ENCODE measurements at regions not wholly inside any gene's neighbourhood (a gene's known extent, or its start where the extent isn't known, plus 50 kb on each side); places are given as distances from the start of the nearest gene placed in this dataset.

DNA sequence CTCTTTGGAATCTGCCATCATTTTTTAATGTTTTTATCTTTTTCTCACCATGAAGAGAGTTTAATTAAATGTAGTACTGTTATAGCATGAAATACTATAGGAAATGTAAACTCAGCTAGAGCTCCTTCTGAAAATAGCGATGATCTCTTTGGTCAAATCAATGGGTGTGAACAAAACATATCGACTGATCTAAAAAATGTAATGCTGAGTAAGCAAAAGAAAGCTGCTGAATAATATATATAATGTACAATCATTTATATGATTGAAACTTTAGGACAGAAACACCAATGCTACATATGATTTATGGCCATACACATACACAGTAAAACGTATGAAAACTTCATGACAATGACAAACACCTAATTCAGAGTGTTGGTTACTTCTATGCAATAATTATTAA, 150.8 kb upstream of the TUBA3C start:
- no peak for DNase-seq (ENCODE audit: low read depth in 1 of 2, low spot score in 1 of 2)
- Histone ChIP-seq H3K4me3 (replicated peaks; ENCODE audit: insufficient read depth, low read length) (no peak overlapping the region), H3K27ac (replicated peaks) (no peak overlapping the region), H3K27me3 (ENCODE audit: insufficient read depth, poor library complexity, severe bottlenecking) (peaks cover 2% of the 10 kb centered on the region)
- TF ChIP-seq, protein P1, sequence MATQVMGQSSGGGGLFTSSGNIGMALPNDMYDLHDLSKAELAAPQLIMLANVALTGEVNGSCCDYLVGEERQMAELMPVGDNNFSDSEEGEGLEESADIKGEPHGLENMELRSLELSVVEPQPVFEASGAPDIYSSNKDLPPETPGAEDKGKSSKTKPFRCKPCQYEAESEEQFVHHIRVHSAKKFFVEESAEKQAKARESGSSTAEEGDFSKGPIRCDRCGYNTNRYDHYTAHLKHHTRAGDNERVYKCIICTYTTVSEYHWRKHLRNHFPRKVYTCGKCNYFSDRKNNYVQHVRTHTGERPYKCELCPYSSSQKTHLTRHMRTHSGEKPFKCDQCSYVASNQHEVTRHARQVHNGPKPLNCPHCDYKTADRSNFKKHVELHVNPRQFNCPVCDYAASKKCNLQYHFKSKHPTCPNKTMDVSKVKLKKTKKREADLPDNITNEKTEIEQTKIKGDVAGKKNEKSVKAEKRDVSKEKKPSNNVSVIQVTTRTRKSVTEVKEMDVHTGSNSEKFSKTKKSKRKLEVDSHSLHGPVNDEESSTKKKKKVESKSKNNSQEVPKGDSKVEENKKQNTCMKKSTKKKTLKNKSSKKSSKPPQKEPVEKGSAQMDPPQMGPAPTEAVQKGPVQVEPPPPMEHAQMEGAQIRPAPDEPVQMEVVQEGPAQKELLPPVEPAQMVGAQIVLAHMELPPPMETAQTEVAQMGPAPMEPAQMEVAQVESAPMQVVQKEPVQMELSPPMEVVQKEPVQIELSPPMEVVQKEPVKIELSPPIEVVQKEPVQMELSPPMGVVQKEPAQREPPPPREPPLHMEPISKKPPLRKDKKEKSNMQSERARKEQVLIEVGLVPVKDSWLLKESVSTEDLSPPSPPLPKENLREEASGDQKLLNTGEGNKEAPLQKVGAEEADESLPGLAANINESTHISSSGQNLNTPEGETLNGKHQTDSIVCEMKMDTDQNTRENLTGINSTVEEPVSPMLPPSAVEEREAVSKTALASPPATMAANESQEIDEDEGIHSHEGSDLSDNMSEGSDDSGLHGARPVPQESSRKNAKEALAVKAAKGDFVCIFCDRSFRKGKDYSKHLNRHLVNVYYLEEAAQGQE (IDR thresholded peaks at IDR 0.05; ENCODE audit: insufficient replicate concordance, low read depth): no peak
- TF ChIP-seq, protein P2, sequence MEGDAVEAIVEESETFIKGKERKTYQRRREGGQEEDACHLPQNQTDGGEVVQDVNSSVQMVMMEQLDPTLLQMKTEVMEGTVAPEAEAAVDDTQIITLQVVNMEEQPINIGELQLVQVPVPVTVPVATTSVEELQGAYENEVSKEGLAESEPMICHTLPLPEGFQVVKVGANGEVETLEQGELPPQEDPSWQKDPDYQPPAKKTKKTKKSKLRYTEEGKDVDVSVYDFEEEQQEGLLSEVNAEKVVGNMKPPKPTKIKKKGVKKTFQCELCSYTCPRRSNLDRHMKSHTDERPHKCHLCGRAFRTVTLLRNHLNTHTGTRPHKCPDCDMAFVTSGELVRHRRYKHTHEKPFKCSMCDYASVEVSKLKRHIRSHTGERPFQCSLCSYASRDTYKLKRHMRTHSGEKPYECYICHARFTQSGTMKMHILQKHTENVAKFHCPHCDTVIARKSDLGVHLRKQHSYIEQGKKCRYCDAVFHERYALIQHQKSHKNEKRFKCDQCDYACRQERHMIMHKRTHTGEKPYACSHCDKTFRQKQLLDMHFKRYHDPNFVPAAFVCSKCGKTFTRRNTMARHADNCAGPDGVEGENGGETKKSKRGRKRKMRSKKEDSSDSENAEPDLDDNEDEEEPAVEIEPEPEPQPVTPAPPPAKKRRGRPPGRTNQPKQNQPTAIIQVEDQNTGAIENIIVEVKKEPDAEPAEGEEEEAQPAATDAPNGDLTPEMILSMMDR (IDR thresholded peaks at IDR 0.05; ENCODE audit: insufficient read depth, low read length): no peak
- TF ChIP-seq SPI1 (IDR thresholded peaks at IDR 0.05; ENCODE audit: borderline replicate concordance, low read depth) (no peak), GABPA (IDR thresholded peaks at IDR 0.05; ENCODE audit: low read depth) (no peak), POLR2AphosphoS5 (IDR thresholded peaks at IDR 0.05; ENCODE audit: low read depth) (no peak)

- no peak overlapping the region for H3K27ac ChIP-seq (replicated peaks)
- DNase-seq (ENCODE audit: low read depth in 1 of 2, low spot score in 1 of 2): no peak
- no peak for TF ChIP-seq SPI1 (IDR thresholded peaks at IDR 0.05; ENCODE audit: borderline replicate concordance, low read depth)
- TF ChIP-seq, protein P2 (IDR thresholded peaks at IDR 0.05; ENCODE audit: insufficient read depth, low read length): no peak
- no peak for TF ChIP-seq GABPA (IDR thresholded peaks at IDR 0.05; ENCODE audit: low read depth)
- TF ChIP-seq, protein P1 (IDR thresholded peaks at IDR 0.05; ENCODE audit: insufficient replicate concordance, low read depth): no peak
- TF ChIP-seq POLR2AphosphoS5 (IDR thresholded peaks at IDR 0.05; ENCODE audit: low read depth): no peak
- H3K27me3 ChIP-seq (ENCODE audit: insufficient read depth, poor library complexity, severe bottlenecking): peaks cover 2% of the 10 kb centered on the region
- no peak overlapping the region for H3K4me3 ChIP-seq (replicated peaks; ENCODE audit: insufficient read depth, low read length)
These were observed 147.7 kb upstream of the TUBA3C start for GRCh38 chr13:19329365-19329764.

- no peak overlapping the region for H3K4me3 ChIP-seq (replicated peaks; ENCODE audit: insufficient read depth, low read length)
- no peak overlapping the region for H3K27ac ChIP-seq (replicated peaks)
- peaks cover 2% of the 10 kb centered on the region for H3K27me3 ChIP-seq (ENCODE audit: insufficient read depth, poor library complexity, severe bottlenecking)
- DNase-seq (ENCODE audit: low read depth in 1 of 2, low spot score in 1 of 2): no peak
- no peak for TF ChIP-seq SPI1 (IDR thresholded peaks at IDR 0.05; ENCODE audit: borderline replicate concordance, low read depth)
- no peak for TF ChIP-seq POLR2AphosphoS5 (IDR thresholded peaks at IDR 0.05; ENCODE audit: low read depth)
- TF ChIP-seq, protein P1 (IDR thresholded peaks at IDR 0.05; ENCODE audit: insufficient replicate concordance, low read depth): no peak
- no peak for TF ChIP-seq GABPA (IDR thresholded peaks at IDR 0.05; ENCODE audit: low read depth)
- TF ChIP-seq, protein P2 (IDR thresholded peaks at IDR 0.05; ENCODE audit: insufficient read depth, low read length): no peak
These were observed 142.7 kb upstream of the TUBA3C start for GRCh38 chr13:19324325-19324724.
